Mesendoderm (in vitro differentiated cells): ENCODE measurements at regions not wholly inside any gene's neighbourhood (a gene's known extent, or its start where the extent isn't known, plus 50 kb on each side); places are given as distances from the start of the nearest gene placed in this dataset.
"Not testable (repeated sequence)": the region's sequence is repeated elsewhere in the genome, so short reads cannot be mapped to it uniquely, and the experiment has no call there.

Source experiments
- DNase-seq: peaks from one replicate; pipeline ENCODE4 v3.0.0; 2013
- H2AK5ac ChIP-seq: 2 replicates; pipeline ENCODE4 v1.6.1; 2013; ENCODE audit warnings: low read length, inconsistent platforms
- H2BK120ac ChIP-seq: 2 replicates; pipeline ENCODE4 v1.6.1; 2013; ENCODE audit warnings: low read depth, mild to moderate bottlenecking, low read length, moderate library complexity, mixed read lengths
- H2BK15ac ChIP-seq: replicated peaks from 2 replicates; pipeline ENCODE4 v1.6.1; 2013; ENCODE audit warnings: low read depth, mild to moderate bottlenecking, moderate library complexity
- H2BK5ac ChIP-seq: 2 replicates; pipeline ENCODE4 v1.6.1; 2013; ENCODE audit warnings: low read length, inconsistent platforms
- H3K18ac ChIP-seq: 2 replicates; pipeline ENCODE4 v1.6.1; 2013; ENCODE audit warnings: mild to moderate bottlenecking, low read length, mixed read lengths
- H3K23ac ChIP-seq: one replicate; pipeline ENCODE4 v1.6.1; 2013; ENCODE audit warnings: low read length
- H3K27ac ChIP-seq: 2 replicates; pipeline ENCODE4 v1.5.1; 2013; ENCODE audit warnings: low read depth, mild to moderate bottlenecking, inconsistent platforms, low read length, moderate library complexity
- H3K27me3 ChIP-seq: 2 replicates; pipeline ENCODE4 v1.6.1; 2013; ENCODE audit warnings: low read length, control low read depth, mild to moderate bottlenecking, inconsistent platforms; ENCODE audit not compliant: insufficient read depth, poor library complexity
- H3K36me3 ChIP-seq: 2 replicates; pipeline ENCODE4 v1.6.1; 2013; ENCODE audit warnings: low read length, inconsistent platforms; ENCODE audit not compliant: control insufficient read depth, insufficient read depth
- H3K4ac ChIP-seq: one replicate; pipeline ENCODE4 v1.6.1; 2013; ENCODE audit warnings: low read depth, mild to moderate bottlenecking, low read length, moderate library complexity
- H3K4me1 ChIP-seq: 2 replicates; pipeline ENCODE4 v1.6.1; 2013; ENCODE audit warnings: low read depth, low read length, inconsistent platforms; ENCODE audit not compliant: control insufficient read depth
- H3K4me2 ChIP-seq: 2 replicates; pipeline ENCODE4 v1.6.1; 2013; ENCODE audit warnings: low read length
- H3K4me3 ChIP-seq: 2 replicates; pipeline ENCODE4 v1.5.1; 2013; ENCODE audit warnings: mild to moderate bottlenecking, low read length
- H3K56ac ChIP-seq: one replicate; pipeline ENCODE4 v1.6.1; 2013; ENCODE audit warnings: low read length
- H3K79me1 ChIP-seq: 2 replicates; pipeline ENCODE4 v1.6.1; 2013; ENCODE audit warnings: low read length, inconsistent platforms
- H3K79me2 ChIP-seq: 2 replicates; pipeline ENCODE4 v1.6.1; 2013; ENCODE audit warnings: mild to moderate bottlenecking, low read length; ENCODE audit not compliant: control insufficient read depth, insufficient read depth
- H3K9ac ChIP-seq: 2 replicates; pipeline ENCODE4 v1.6.1; 2013; ENCODE audit warnings: low read length, inconsistent platforms
- H4K5ac ChIP-seq: one replicate; pipeline ENCODE4 v1.6.1; 2013; ENCODE audit warnings: low read length
- H4K8ac ChIP-seq: one replicate; pipeline ENCODE4 v1.6.1; 2013; ENCODE audit warnings: low read depth, mild to moderate bottlenecking, control low read depth, low read length, moderate library complexity
- WGBS: extraction: QIAGEN DNeasy Blood & Tissue Kit; methylation state at CpG from one replicate; pipeline ENCODE4 v1.1.7; 2013; ENCODE audit warnings: low lambda C conversion rate, missing lambda C conversion rate; ENCODE audit not compliant: insufficient coverage; ENCODE audit errors: extremely low coverage; 5-methylcytosine and 5-hydroxymethylcytosine counted together

DNA sequence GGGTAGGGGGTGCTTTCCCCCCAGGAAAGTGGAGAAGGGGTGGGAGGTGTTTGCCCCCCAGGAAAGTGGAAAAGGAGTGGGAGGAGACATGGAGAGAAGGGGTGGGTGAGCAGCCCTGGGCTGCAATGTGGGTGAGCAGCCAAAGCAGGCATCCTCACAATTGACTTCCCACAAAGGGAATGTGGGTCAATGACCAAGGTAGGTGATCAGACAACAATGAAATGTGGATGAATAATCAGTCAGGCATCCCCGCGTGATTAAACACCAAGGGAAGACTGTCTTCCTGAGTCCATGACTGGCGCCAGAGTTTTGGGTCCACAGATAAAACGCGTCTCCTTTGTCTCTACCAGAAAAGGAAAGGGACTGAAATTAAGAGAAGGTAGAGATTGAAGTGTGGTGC is 558.8 kb downstream of the ADGRL2 start:
- H2BK120ac ChIP-seq, result peak overlapping the region; percentile 91
- not testable (repeated sequence) for H2BK15ac ChIP-seq, H3K4me2 ChIP-seq, H3K4me3 ChIP-seq, H2AK5ac ChIP-seq, H3K79me2 ChIP-seq, H3K79me1 ChIP-seq, H4K8ac ChIP-seq, H3K23ac ChIP-seq, H4K5ac ChIP-seq, H3K36me3 ChIP-seq, H3K27me3 ChIP-seq, H3K4me1 ChIP-seq
- peak; percentile 74 for DNase-seq
- H3K56ac ChIP-seq, result peak overlapping the region; percentile 71
- H3K4ac ChIP-seq, result peak overlapping the region; percentile 98
- peak overlapping the region; percentile 79 for H3K27ac ChIP-seq
- peak overlapping the region; percentile 92 for H2BK5ac ChIP-seq
- no CpG with 5 or more reads among the region's 5 CpGs for WGBS
- H3K9ac ChIP-seq, result peak overlapping the region; percentile 37
- peak overlapping the region; percentile 10 for H3K18ac ChIP-seq

DNA sequence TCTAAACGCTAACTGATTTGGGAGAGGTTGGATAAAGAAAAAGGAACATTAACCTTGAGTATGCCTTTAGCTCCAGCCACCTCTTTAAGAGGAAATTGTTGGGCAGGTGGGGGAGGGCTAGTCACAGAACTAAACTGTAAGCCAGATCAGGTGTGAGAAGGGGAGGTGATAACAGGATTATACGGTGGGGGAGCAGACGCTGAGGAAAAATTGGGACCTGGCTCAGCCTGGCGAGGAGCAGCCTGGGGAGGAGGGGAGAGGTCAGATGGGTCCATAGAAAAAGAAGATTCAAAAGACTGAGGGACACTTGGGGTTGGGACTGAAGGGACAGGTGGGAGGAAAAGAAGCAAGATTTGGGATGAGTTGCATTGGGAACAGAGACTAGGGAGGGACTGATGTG is 558.0 kb downstream of the ADGRL2 start:
- H4K5ac ChIP-seq, H3K4ac ChIP-seq, H3K4me3 ChIP-seq, H3K4me1 ChIP-seq, H3K36me3 ChIP-seq, H3K27me3 ChIP-seq, H3K4me2 ChIP-seq, H3K79me1 ChIP-seq, H4K8ac ChIP-seq, H3K23ac ChIP-seq, H2BK15ac ChIP-seq, H3K79me2 ChIP-seq: not testable (repeated sequence)
- peak overlapping the region; percentile 93 for H3K18ac ChIP-seq
- peak overlapping the region; percentile 92 for H2BK5ac ChIP-seq
- DNase-seq, result peak; percentile 80
- H3K9ac ChIP-seq, result peak overlapping the region; percentile 37
- peak overlapping the region; percentile 91 for H2BK120ac ChIP-seq
- H2AK5ac ChIP-seq, result peak overlapping the region; percentile 88
- peak overlapping the region; percentile 79 for H3K27ac ChIP-seq
- H3K56ac ChIP-seq, result peak overlapping the region; percentile 71
- WGBS, result no CpG with 5 or more reads among the region's 4 CpGs

DNA sequence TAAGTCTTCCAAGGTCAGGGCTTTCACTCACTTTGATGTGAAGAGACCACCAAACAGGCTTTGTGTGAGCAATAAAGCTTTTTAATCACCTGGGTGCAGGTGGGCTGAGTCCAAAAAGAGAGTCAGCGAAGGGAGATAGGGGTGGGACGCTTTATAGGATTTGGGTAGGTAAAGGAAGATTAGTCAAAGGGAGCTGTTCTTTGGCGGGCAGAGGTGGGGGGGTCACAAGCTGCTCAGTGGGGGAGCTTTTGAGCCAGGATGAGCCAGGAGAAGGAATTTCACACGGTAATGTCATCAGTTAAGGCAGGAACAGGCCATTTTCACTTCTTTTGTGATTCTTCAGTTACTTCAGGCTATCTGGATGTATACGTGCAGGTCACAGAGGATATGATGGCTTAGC is 553.8 kb downstream of the ADGRL2 start:
- H3K27me3 ChIP-seq, H4K5ac ChIP-seq, H3K4me1 ChIP-seq, H3K79me2 ChIP-seq, H3K18ac ChIP-seq, H3K79me1 ChIP-seq, H4K8ac ChIP-seq, H3K23ac ChIP-seq, H3K4me2 ChIP-seq, H2BK5ac ChIP-seq, H3K36me3 ChIP-seq, H3K4ac ChIP-seq, H2AK5ac ChIP-seq, H3K27ac ChIP-seq, H3K4me3 ChIP-seq, H3K9ac ChIP-seq, H3K56ac ChIP-seq, H2BK15ac ChIP-seq: not testable (repeated sequence)
- DNase-seq, result peak; percentile 76
- no CpG with 5 or more reads among the region's 5 CpGs for WGBS
- H2BK120ac ChIP-seq, result peak overlapping the region; percentile 28

DNA sequence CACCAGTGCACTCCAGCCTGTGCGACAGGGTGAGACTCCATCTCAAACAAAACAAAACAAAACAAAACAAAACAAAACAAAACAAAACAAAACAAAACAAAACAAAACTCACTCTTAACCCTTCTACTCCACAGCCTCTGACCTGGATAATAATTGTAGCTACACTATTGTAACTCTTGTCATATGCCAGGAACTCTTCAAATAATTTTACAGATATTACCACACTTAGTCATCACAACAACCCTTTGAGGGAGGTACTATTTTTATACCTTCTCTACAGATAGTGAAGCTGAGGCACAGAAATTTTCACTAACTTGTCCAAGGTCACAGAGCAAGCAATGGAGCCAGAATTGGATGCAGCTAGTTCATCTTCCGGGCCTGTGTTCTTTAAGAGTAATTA is 547.8 kb downstream of the ADGRL2 start:
- Histone ChIP-seq H3K4me1 (no peaks in the 10 kb centered on the region), H3K4me3 (no peak overlapping the region), H3K9ac (no peak overlapping the region), H2BK15ac (no peak overlapping the region), H3K4ac (no peak overlapping the region), H4K8ac (no peak overlapping the region), H3K56ac (no peak overlapping the region), H3K27ac (no peak overlapping the region), H2BK120ac (no peak overlapping the region), H2BK5ac (no peak overlapping the region), H3K23ac (no peak overlapping the region), H3K79me2 (no peaks in the 10 kb centered on the region), H3K18ac (no peak overlapping the region), H3K4me2 (no peak overlapping the region), H2AK5ac (no peak overlapping the region), H3K36me3 (no peaks in the 10 kb centered on the region), H3K27me3 (no peaks in the 10 kb centered on the region), H3K79me1 (no peaks in the 10 kb centered on the region), H4K5ac (no peak overlapping the region)
- no CpG with 5 or more reads among the region's 2 CpGs for whole genome bisulfite sequencing
- DNase-seq, result no peak

GRCh38 chr1:82346141-82346540 is 545.4 kb downstream of the ADGRL2 start:
- no peaks in the 10 kb centered on the region for H3K79me1 ChIP-seq
- no peak overlapping the region for H3K56ac ChIP-seq
- peak overlapping the region; percentile 20 for H2BK5ac ChIP-seq
- no peaks in the 10 kb centered on the region for H3K27me3 ChIP-seq
- WGBS, result no CpG with 5 or more reads among the region's 4 CpGs
- H3K4me1 ChIP-seq, result no peaks in the 10 kb centered on the region
- H3K4me2 ChIP-seq, result no peak overlapping the region
- peak overlapping the region; percentile 57 for H2BK15ac ChIP-seq
- no peak for DNase-seq
- H2AK5ac ChIP-seq, result peak overlapping the region; percentile 74
- H4K5ac ChIP-seq, result no peak overlapping the region
- H3K4ac ChIP-seq, result no peak overlapping the region
- peak overlapping the region; percentile 28 for H2BK120ac ChIP-seq
- no peaks in the 10 kb centered on the region for H3K79me2 ChIP-seq
- H3K18ac ChIP-seq, result peak overlapping the region; percentile 90
- H3K36me3 ChIP-seq, result no peaks in the 10 kb centered on the region
- H4K8ac ChIP-seq, result no peak overlapping the region
- H3K9ac ChIP-seq, result no peak overlapping the region
- no peak overlapping the region for H3K23ac ChIP-seq
- no peak overlapping the region for H3K27ac ChIP-seq
- H3K4me3 ChIP-seq, result no peak overlapping the region

- Histone ChIP-seq H2BK120ac (no peak overlapping the region), H3K4me2 (no peak overlapping the region), H3K4me3 (no peak overlapping the region), H4K5ac (no peak overlapping the region), H3K36me3 (no peaks in the 10 kb centered on the region), H2BK5ac (no peak overlapping the region), H3K9ac (no peak overlapping the region), H3K56ac (no peak overlapping the region), H3K27ac (no peak overlapping the region), H3K79me2 (no peaks in the 10 kb centered on the region), H3K4me1 (no peaks in the 10 kb centered on the region), H2BK15ac (no peak overlapping the region), H3K79me1 (no peaks in the 10 kb centered on the region), H4K8ac (no peak overlapping the region), H3K27me3 (no peaks in the 10 kb centered on the region), H3K23ac (no peak overlapping the region), H3K4ac (no peak overlapping the region), H3K18ac (no peak overlapping the region), H2AK5ac (no peak overlapping the region)
- WGBS, result no CpG with 5 or more reads among the region's 2 CpGs
- DNase-seq, result no peak
Measured at GRCh38 chr1:82343381-82343780, 542.6 kb downstream of the ADGRL2 start.
